ENCODE measurements at regions not wholly inside any gene's neighbourhood (a gene's known extent, or its start where the extent isn't known, plus 50 kb on each side); places are given as distances from the start of the nearest gene placed in this dataset.
A peak's percentile ranks its signal among the peaks of the same experiment; 100 is the strongest.
"Not testable (repeated sequence)": the region's sequence is repeated elsewhere in the genome, so short reads cannot be mapped to it uniquely, and the experiment has no call there.

DNA sequence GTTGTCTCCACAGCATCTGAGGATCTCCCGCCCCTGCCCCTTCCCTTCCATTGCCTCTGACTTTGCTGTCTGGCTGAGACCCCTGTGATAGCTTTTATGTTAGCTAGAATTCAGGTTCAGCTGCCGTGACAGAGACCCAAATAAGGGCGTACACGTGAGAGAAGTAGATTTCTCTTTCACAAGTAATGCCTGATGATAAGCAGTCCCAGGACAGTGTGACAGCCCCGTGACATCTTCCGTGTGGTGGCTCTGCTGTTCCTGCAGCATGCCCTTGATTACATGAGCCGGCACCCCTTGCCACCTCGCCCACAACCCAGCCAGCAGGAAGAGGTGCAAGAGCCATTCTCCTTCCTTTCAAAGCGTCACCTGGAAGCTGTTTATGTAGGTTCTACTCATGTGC lies 130.9 kb upstream of the PODXL start:
- Mint-ChIP-seq H3K27ac (no peak overlapping the region), H3K36me3 (no peaks in the 10 kb centered on the region), H3K9me3 (no peaks in the 10 kb centered on the region)
- ATAC-seq (no peak), DNase-seq (ENCODE audit: low spot score in 2 of 2) (no peak)

- DNase-seq (ENCODE audit: low spot score in 2 of 2) (no peak), ATAC-seq (no peak)
- peaks cover 0 to 2% of the 10 kb centered on the region in 2 donors for H3K9me3 Mint-ChIP-seq
- H3K36me3 Mint-ChIP-seq = no peaks in the 10 kb centered on the region
- H3K27ac Mint-ChIP-seq = no peak overlapping the region
These were observed 130.4 kb upstream of the PODXL start for GRCh38 chr7:131686833-131687232.

DNA sequence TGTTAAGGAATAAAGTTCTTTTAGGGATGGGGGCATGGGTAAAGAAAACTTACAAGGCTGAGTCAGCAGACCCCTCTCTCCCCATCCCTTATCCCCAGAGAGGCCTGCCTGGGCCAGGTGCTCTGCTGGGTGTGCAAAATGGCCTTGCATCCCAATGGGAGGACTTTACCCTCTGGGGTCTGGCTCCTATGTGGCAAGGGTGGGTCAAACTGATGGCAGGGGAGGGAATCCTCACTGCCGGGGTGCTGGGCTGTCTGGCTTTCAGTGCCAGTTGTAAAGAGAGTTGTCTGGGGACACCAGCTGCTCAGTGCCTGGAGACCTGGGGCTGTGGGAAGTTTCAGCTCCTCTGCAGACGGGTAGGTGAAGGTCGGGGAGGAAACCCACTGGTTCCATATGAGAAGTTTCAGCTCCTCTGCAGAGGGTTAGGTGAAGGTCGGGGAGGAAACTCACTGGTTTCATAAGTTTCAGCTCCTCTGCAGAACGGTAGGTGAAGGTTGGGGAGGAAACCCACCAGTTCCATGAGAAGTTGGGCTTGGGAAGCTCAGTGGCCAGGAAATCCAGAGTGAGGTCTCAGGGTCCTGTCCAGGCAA lies 127.2 kb upstream of the PODXL start:
- Mint-ChIP-seq H3K27ac (no peak overlapping the region), H3K36me3 (peaks cover 0 to 6% of the 10 kb centered on the region in 2 donors), H3K9me3 (peaks cover 6 to 11% of the 10 kb centered on the region in 2 donors)
- ATAC-seq = no peak
- DNase-seq (ENCODE audit: low spot score in 2 of 2) = no peak

GRCh38 chr7:131681961-131682360 lies 125.5 kb upstream of the PODXL start:
- ATAC-seq = no peak
- Mint-ChIP-seq H3K36me3 (peaks cover 0 to 6% of the 10 kb centered on the region in 2 donors), H3K27ac (no peak overlapping the region), H3K9me3 (peaks cover 6 to 11% of the 10 kb centered on the region in 2 donors)
- DNase-seq (ENCODE audit: low spot score in 2 of 2) = no peak

DNA sequence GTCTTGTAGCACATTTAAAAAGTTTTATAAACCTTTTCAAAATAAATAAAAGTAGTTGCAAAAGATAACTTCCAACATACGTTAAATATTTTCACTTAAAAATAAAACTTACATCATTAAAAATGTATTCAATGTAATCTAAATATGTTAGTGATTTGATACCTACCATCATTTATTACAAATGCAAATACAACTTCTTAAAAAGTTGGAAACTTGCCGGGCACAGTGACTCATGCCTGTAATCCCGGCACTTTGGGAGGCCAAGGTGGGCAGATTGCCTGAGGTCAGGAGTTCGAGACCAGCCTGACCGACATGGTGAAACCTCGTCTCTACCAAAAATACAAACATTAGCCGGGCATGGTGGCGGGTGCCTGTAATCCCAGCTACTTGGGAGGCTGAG lies 122.6 kb upstream of the PODXL start:
- not testable (repeated sequence) for ATAC-seq; H3K36me3 Mint-ChIP-seq; H3K27ac Mint-ChIP-seq; DNase-seq (ENCODE audit: low spot score in 2 of 2)
- peaks cover 6 to 11% of the 10 kb centered on the region in 2 donors for H3K9me3 Mint-ChIP-seq

- not testable (repeated sequence) for H3K27ac Mint-ChIP-seq
These were observed 120.4 kb upstream of the PODXL start for GRCh38 chr7:131676850-131677249.

DNA sequence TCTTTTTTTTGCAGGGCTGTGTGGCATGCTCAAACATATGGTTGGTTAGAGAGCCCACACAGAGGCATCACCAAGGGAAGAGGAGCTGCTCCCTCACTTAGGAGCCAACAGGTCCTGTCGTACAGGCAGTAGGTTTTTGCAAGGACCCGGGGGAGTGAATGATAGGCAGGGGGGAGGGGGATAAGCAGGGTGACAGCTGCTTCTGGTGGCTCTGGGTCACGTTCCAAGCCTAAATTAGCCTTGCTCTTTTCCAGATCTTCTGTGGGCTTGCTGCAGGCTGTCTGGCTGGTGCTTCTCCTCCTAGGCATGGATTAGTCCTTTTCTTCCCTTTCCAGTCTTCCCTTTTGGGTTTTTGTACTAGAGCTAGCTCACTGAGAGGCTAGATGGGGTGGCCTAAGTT lies 117.7 kb upstream of the PODXL start:
- ATAC-seq = no peak

More at GRCh38 chr7:131676850-131677249, 120.4 kb upstream of the PODXL start:
- ATAC-seq; DNase-seq (ENCODE audit: low spot score in 2 of 2); H3K9me3 Mint-ChIP-seq; H3K36me3 Mint-ChIP-seq: not testable (repeated sequence)

DNA sequence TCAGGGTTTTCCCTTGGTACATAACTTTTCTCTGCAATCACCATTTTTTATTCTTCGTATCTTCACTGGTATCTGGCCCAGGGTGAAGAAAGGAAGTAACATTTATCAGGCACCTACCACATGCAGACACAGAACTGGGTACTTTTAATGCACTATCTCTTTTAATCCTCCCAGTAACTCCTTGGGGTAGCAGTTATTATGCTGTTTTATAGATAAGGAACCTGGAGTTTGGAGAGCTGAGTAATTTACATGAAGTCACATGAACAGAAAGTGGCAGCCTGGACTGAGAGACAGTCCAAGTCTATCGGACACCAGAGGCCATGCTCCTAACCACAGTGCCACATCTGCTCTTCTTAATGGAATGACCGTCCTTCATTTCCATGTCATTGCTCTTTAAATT lies 117.1 kb upstream of the PODXL start:
- no peak for DNase-seq (ENCODE audit: low spot score in 2 of 2)
- ATAC-seq = no peak

More for the DNA sequence above, 117.7 kb upstream of the PODXL start:
- H3K9me3 Mint-ChIP-seq = no peaks in the 10 kb centered on the region
- H3K27ac Mint-ChIP-seq = peak overlapping the region in 1 of 2 donors; percentile 36
- no peak for DNase-seq (ENCODE audit: low spot score in 2 of 2)
- H3K36me3 Mint-ChIP-seq = no peaks in the 10 kb centered on the region

DNA sequence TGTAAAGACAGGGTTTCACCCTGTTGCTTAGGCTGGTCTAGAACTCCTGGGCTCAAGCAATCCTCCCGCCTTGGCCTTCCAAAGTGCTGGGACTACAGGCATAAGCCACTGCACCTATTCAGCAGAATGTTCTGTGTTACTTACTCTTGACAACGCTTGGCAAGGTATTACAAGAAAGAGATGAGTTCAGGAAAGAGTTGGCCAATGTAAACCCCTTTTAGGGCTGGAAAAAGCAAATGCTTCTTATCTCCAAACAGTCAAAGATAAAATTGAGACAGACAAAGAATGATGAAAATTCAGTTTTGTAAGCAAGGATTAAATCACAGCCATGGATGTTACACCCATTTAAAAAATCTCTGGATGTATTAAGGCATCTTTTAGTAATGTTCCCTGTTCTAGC lies 114.0 kb upstream of the PODXL start:
- ATAC-seq (no peak), DNase-seq (ENCODE audit: low spot score in 2 of 2) (no peak)
- Mint-ChIP-seq H3K36me3 (no peaks in the 10 kb centered on the region), H3K27ac (no peak overlapping the region), H3K9me3 (no peaks in the 10 kb centered on the region)

More for the DNA sequence above, 117.1 kb upstream of the PODXL start:
- Mint-ChIP-seq H3K27ac (no peak overlapping the region), H3K9me3 (no peaks in the 10 kb centered on the region), H3K36me3 (no peaks in the 10 kb centered on the region)

- DNase-seq (ENCODE audit: low spot score in 2 of 2) (no peak), ATAC-seq (no peak)
- Mint-ChIP-seq H3K9me3 (no peaks in the 10 kb centered on the region), H3K36me3 (no peaks in the 10 kb centered on the region), H3K27ac (no peak overlapping the region)
These were observed 111.3 kb upstream of the PODXL start for GRCh38 chr7:131667699-131668098.

GRCh38 chr7:131665021-131665420 lies 108.6 kb upstream of the PODXL start:
- H3K9me3 Mint-ChIP-seq = no peaks in the 10 kb centered on the region
- H3K36me3 Mint-ChIP-seq = no peaks in the 10 kb centered on the region
- ATAC-seq (no peak), DNase-seq (ENCODE audit: low spot score in 2 of 2) (no peak)
- H3K27ac Mint-ChIP-seq = no peak overlapping the region

DNA sequence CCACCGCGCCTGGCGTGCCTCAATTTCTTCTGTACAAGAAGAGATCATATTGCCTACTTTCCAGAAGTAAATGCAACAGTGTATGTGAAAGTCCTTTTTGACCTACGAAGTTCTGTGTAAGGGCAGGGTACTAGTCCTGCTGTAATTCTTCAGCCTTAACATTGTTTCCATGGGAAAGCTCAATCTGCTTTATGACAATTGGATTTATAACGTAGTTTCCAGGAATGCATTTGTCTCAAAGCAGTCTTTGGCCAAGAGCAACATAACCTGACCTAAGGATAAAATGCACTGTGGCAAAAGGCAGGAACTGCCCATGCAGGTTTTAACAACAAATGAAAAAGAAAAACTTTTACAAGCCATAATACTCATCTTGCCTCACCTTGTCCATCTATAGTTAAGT lies 108.1 kb upstream of the PODXL start:
- ATAC-seq (no peak), DNase-seq (ENCODE audit: low spot score in 2 of 2) (no peak)
- Mint-ChIP-seq H3K9me3 (no peaks in the 10 kb centered on the region), H3K27ac (no peak overlapping the region), H3K36me3 (no peaks in the 10 kb centered on the region)

- not testable (repeated sequence) for ATAC-seq; H3K27ac Mint-ChIP-seq; DNase-seq (ENCODE audit: low spot score in 2 of 2)
These were observed 106.0 kb upstream of the PODXL start for GRCh38 chr7:131662301-131662873.

DNA sequence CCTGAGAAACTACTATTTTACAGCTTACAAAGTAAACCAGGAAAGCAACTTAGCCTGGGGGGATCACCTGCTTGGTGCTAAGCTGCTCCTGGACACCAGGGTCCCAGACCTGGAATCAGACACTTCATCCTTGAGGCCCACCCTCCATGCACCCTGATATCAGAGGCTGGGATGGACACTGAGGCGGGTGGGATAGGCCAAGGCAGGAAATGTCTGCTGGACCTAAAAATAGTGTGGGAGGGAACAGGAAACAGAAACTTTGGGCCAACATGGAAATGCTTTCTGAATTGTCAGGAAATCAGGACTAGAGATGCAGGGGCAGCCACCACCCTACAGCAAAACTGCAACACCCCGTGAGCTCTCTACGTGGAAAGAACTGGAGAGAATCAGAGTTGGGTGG lies 101.5 kb upstream of the PODXL start:
- Mint-ChIP-seq H3K9me3 (peaks cover 0 to 8% of the 10 kb centered on the region in 2 donors), H3K36me3 (no peaks in the 10 kb centered on the region), H3K27ac (no peak overlapping the region)
- no peak for ATAC-seq
- no peak for DNase-seq (ENCODE audit: low spot score in 2 of 2)

More at GRCh38 chr7:131662301-131662873, 106.0 kb upstream of the PODXL start:
- H3K36me3 Mint-ChIP-seq, H3K9me3 Mint-ChIP-seq: not testable (repeated sequence)

- ATAC-seq = no peak
- no peak for DNase-seq (ENCODE audit: low spot score in 2 of 2)
- Mint-ChIP-seq H3K36me3 (no peaks in the 10 kb centered on the region), H3K27ac (no peak overlapping the region), H3K9me3 (peaks cover 0 to 8% of the 10 kb centered on the region in 2 donors)
These were observed 100.7 kb upstream of the PODXL start for GRCh38 chr7:131656980-131657723.

DNA sequence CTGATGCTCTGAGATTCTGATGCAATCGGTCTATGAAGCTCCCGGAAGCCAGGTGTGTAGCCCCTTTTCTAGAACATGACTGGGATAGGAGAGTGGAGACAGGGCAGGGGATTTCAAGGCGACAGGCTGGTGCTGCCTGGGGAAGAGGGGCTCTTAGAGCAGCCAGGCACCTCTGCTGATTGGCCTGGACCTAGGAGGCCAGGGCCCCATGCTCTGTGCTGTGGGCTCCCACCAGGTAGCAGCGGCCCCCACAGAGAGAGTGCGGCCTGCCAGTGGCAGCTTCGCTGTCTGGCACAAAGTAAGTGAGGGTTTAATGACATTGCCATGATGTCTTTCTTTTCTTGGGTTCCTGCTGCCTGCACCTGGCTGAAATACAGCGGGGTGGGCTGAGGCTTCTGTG lies 99.4 kb upstream of the PODXL start:
- Mint-ChIP-seq H3K36me3 (no peaks in the 10 kb centered on the region), H3K27ac (no peak overlapping the region), H3K9me3 (peaks cover 0 to 8% of the 10 kb centered on the region in 2 donors)
- DNase-seq (ENCODE audit: low spot score in 2 of 2) = no peak
- ATAC-seq = no peak

GRCh38 chr7:131655447-131655846 lies 99.0 kb upstream of the PODXL start:
- DNase-seq (ENCODE audit: low spot score in 2 of 2) (no peak), ATAC-seq (no peak)
- H3K27ac Mint-ChIP-seq = no peak overlapping the region

More at GRCh38 chr7:131655447-131655846, 99.0 kb upstream of the PODXL start:
- peaks cover 0 to 8% of the 10 kb centered on the region in 2 donors for H3K9me3 Mint-ChIP-seq
- no peaks in the 10 kb centered on the region for H3K36me3 Mint-ChIP-seq

Data from activated naive CD4-positive, alpha-beta T cell treated with anti-CD3 and anti-CD28 coated beads, Interleukin-2, amount 50 U/mL, for 72 hours (primary cell).